HG03097 (cell line): ENCODE measurements at regions not wholly inside any gene's neighbourhood (a gene's known extent, or its start where the extent isn't known, plus 50 kb on each side); places are given as distances from the start of the nearest gene placed in this dataset.

Source experiments
- ATAC-seq: cut with Tn5 transposase; IDR thresholded peaks from one replicate; pipeline ENCODE4 v1.9.1; 2021; ENCODE audit not compliant: unreplicated experiment, low FRiP score

GRCh38 chr6:165807249-165807960, 144.4 kb upstream of the PDE10A start:
- ATAC-seq = no peak

GRCh38 chr6:165806126-165806810, 143.2 kb upstream of the PDE10A start:
- no peak for ATAC-seq

DNA sequence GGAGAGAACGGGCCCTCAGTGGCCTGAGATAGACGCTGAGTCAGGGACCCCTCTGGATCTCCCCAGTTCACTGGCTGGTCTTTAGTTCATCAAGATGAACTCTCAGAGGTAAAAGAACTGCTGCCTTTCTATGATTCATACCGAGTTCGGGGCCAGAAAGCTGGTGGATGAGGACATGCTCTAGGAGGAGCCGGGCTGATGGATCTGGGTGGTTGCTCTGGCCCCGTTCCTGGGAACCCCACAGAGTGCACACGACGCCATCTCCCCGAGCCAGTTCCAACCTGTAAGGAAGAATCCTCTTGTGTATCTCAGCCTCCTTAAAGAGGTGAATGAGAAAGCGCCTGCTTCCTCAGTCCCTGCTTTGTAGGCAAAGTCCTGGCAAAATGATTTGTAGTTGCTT, 142.6 kb upstream of the PDE10A start:
- ATAC-seq = no peak

DNA sequence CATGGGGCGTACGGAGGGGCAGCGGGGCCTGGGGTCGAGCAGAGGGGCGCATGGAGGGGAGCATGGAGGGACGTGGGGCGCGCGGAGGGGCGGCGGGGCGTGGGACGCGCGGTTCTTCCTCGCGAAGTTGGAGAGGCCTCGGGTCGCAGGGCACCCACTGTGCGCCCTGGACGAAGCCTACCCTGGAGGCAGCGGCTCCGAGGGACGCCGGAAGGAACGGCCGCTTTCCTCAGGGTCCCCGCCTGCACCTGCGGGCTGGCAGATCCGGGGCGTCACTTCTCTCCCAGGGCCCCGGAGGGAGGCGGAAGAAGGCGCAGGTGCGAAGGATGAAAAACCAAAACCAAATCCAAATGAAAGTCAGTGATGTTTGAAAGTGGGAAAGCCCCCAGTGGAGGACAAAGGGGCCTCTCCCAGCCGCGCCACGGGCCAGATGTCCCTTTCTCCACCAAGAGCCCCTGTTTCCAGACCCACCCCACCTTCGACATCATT, 142.1 kb upstream of the PDE10A start:
- no peak for ATAC-seq

GRCh38 chr6:165804331-165805066, 141.5 kb upstream of the PDE10A start:
- ATAC-seq = no peak

GRCh38 chr6:165800337-165800736, 137.3 kb upstream of the PDE10A start:
- no peak for ATAC-seq

- no peak for ATAC-seq
These were observed 136.5 kb upstream of the PDE10A start for GRCh38 chr6:165799391-165800153.

- ATAC-seq = no peak
These were observed 135.9 kb upstream of the PDE10A start for GRCh38 chr6:165798991-165799390.

GRCh38 chr6:165794179-165794601, 131.1 kb upstream of the PDE10A start:
- no peak for ATAC-seq

- ATAC-seq = no peak
These were observed 130.3 kb upstream of the PDE10A start for GRCh38 chr6:165793287-165793825.

DNA sequence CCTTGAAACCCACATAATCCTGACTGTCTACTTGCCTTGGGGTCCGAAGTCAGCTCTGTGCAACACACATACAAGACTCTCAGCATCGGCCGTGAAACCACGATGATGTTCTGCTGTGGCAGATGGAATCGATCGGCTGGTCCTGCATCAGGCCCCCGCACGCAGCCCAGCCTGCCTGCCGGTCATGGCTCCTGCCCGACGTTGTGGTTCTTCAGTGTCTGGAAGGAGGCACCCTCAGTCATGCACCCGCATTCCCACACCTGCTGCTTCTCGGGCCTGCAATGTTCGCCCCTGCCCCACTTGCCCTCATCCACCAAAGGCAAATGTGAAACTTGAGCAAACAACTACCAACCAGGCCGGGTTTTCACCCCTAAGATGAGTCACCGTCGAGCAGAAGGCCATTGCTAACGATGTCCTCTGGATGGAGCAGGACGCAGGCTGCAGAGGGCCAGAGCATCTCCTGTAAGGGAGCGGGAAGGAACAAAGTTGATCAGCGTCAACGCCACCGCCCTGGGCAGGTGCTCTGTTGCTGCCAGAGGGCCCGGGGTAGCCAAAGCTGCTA, 128.9 kb upstream of the PDE10A start:
- ATAC-seq = no peak

- ATAC-seq = no peak
These were observed 128.3 kb upstream of the PDE10A start for GRCh38 chr6:165791306-165791705.

DNA sequence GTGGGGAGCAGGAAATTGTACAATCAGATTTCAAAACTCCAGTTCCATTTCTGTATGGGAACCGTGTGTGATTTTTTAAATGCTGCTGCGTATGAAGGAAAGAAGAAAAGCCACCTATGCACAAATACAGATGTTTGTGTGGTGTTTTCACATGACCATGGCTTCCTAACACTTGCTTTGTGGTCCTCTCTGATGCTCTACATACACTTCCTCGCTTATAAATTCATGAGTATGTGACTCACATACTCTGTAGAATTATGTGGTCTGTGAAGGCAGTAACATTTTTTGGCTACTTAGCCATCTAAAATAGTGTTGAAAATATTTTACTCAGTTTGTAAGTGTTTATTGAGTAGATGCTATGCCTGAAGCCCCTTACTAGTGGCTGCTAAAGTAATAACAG, 119.8 kb upstream of the PDE10A start:
- no peak for ATAC-seq

GRCh38 chr6:165782134-165782533, 119.1 kb upstream of the PDE10A start:
- no peak for ATAC-seq

GRCh38 chr6:165777680-165778079, 114.6 kb upstream of the PDE10A start:
- no peak for ATAC-seq

GRCh38 chr6:165776691-165777090, 113.7 kb upstream of the PDE10A start:
- no peak for ATAC-seq

GRCh38 chr6:165775721-165776120, 112.7 kb upstream of the PDE10A start:
- no peak for ATAC-seq

DNA sequence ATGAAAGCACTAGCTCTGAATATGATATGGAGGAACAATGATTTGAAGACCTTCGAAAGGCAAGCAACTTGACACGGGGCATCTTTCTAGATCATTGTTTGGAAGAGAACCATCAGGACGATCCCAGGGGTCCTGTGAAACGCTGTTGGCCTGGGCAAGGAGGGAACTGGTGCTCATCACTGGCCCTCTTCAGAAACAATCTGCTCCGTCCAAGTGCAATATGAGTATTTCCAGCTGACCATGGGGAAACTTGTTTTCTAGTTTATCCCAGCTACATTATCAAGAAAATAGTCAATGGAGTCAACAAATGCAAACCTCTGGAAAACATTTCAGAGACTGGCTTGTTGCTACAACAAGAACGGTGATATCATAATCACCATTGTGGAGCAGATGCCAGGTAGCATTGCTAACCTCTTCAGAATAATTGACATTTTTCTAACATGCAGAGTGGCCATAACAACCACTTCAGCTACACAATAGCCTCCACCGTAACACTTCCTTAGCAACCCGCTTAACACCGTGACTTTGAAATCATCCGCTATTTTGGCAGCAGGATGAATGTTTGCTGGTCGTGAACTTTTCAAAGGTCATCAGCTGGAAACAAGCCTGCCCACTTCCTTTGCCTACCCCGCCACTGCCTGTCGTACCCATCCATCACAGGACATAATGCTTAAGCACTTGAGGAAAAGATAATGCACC, 112.0 kb upstream of the PDE10A start:
- ATAC-seq = no peak

DNA sequence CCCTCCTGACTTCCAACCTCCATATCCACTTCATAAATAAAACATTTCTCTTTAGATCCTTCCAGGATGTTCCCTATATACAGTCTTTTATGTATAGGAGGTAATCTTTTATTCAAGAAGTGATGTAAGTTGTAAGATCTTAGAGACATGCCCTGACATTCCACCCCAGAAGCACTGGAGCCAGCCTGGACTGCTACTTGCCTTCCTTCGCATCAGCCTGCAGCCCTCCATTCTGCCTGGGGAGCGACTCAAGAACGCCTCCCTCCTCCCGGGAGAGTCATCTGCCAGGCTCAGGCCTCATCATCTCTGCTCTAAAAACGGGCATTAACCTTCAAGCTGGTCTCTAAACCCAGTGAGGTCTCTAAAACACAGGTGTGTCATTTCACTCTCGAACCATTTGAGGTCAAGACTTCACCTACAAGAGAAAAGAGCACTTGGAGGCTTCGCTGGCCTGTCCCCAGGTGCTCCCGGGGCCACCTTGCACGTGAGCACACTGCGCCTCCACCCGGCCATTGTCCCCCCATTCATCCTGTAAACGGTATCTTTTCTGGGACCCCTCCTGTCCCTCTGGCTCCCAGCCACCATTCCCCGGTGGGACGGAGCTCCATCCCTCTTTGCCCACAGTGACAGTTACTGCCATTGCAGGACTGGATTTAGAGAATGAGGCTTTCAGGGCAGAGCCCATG, 107.5 kb upstream of the PDE10A start:
- ATAC-seq = no peak
